A673 (cell line): ENCODE measurements at regions not wholly inside any gene's neighbourhood (a gene's known extent, or its start where the extent isn't known, plus 50 kb on each side); places are given as distances from the start of the nearest gene placed in this dataset.

Source experiments
- BruUV-seq: library from RNA; stranded (reverse); fragments of 400-500 nt; replicated peaks from 2 replicates; lab custom pipeline; 2021; lab: Mats Ljungman, UMichigan
- CTCF ChIA-PET: fragments of 300-600 bp; sonication (Branson Sonifier 250); formaldehyde crosslinking; loops from one replicate; lab custom pipeline; 2022; ENCODE audit warnings: antibody characterized with exemption; lab: Charles Lee
- POLR2A ChIA-PET: fragments of 300-600 bp; sonication (Branson Sonifier 250); formaldehyde crosslinking; loops from one replicate; lab custom pipeline; 2022; ENCODE audit warnings: antibody characterized with exemption; ENCODE audit not compliant: low non-redundant PET; lab: Charles Lee
- DNase-seq: peaks from one replicate; pipeline ENCODE4 v3.0.0-alpha.2; 2015; ENCODE audit warnings: low spot score
- H3K27ac ChIP-seq: fragments of 200-600 bp; sonication (generic); 2 replicates; pipeline ENCODE4 v1.5.1; 2016; ENCODE audit warnings: mixed run types, low read depth, mild to moderate bottlenecking, mixed read lengths, antibody characterized with exemption, low read length; ENCODE audit not compliant: poor library complexity, severe bottlenecking
- H3K27me3 ChIP-seq: fragments of 200-600 bp; sonication (generic); replicated peaks from 2 replicates; pipeline ENCODE4 v1.6.1; 2017; ENCODE audit warnings: mixed run types, low read depth, mild to moderate bottlenecking, mixed read lengths, antibody characterized with exemption, low read length; ENCODE audit not compliant: insufficient read depth, poor library complexity
- H3K36me3 ChIP-seq: fragments of 200-600 bp; sonication (generic); 2 replicates; pipeline ENCODE4 v1.6.1; 2016; ENCODE audit warnings: mixed run types, mild to moderate bottlenecking, mixed read lengths, antibody characterized with exemption, low read length; ENCODE audit not compliant: insufficient read depth, poor library complexity, severe bottlenecking
- H3K4me1 ChIP-seq: fragments of 200-600 bp; sonication (generic); 2 replicates; pipeline ENCODE4 v1.6.1; 2017; ENCODE audit warnings: mixed run types, mild to moderate bottlenecking, mixed read lengths, antibody characterized with exemption, low read length; ENCODE audit not compliant: insufficient read depth, poor library complexity, severe bottlenecking
- H3K4me3 ChIP-seq: fragments of 200-600 bp; sonication (generic); 2 replicates; pipeline ENCODE4 v1.5.1; 2016; ENCODE audit warnings: low read depth, mixed run types, mild to moderate bottlenecking, mixed read lengths, low read length; ENCODE audit not compliant: poor library complexity, severe bottlenecking
- H3K9me3 ChIP-seq: fragments of 200-600 bp; sonication (generic); 2 replicates; pipeline ENCODE4 v1.6.1; 2016; ENCODE audit warnings: mixed run types, low read depth, mild to moderate bottlenecking, mixed read lengths, antibody characterized with exemption, low read length; ENCODE audit not compliant: poor library complexity, severe bottlenecking
- CTCF ChIP-seq: fragments of 300-800, 200-600 bp; sonication (generic); conservative IDR thresholded peaks from 2 replicates; pipeline ENCODE4 v1.5.1; 2017; ENCODE audit warnings: low read depth, mild to moderate bottlenecking, antibody characterized with exemption, low read length, moderate library complexity, mixed read lengths
- EZH2 ChIP-seq: fragments of 200-600 bp; sonication (generic); IDR thresholded peaks from 2 replicates; pipeline ENCODE4 v1.6.1; 2017; ENCODE audit warnings: borderline replicate concordance, low read depth, mild to moderate bottlenecking, mixed read lengths, antibody characterized with exemption, low read length; ENCODE audit not compliant: poor library complexity, severe bottlenecking
- intact Hi-C: fragments of 100-400 bp; cut with micrococcal nuclease; formaldehyde crosslinking; loops from one replicate; pipeline ENCODE4 v1.10.0; 2022; ENCODE audit not compliant: unreplicated experiment

GRCh38 chr2:138956116-138956515 is 175.9 kb upstream of the NXPH2 start:
- DNase-seq, result no peak
- ChIA-PET POLR2A (no interaction called here), CTCF (interaction anchor here (0.6 kb wide), 1 partner anchor 111 kb away, joined by 5 read pairs; no protein-coding TSS in a partner anchor)
- H3K27ac ChIP-seq, result no peak overlapping the region
- H3K4me3 ChIP-seq, result no peak overlapping the region
- no TSS peak for BruUV-seq
- intact Hi-C loops, result no loop called here
- peaks cover 8% of the 10 kb centered on the region for H3K9me3 ChIP-seq
- H3K36me3 ChIP-seq, result no peaks in the 10 kb centered on the region
- H3K4me1 ChIP-seq, result peaks cover 11% of the 10 kb centered on the region
- H3K27me3 ChIP-seq, result no peaks in the 10 kb centered on the region
- TF ChIP-seq CTCF (no peak), EZH2 (no peak)

GRCh38 chr2:138950486-138950885 is 170.3 kb upstream of the NXPH2 start:
- peaks cover 17% of the 10 kb centered on the region for H3K4me1 ChIP-seq
- peaks cover 3% of the 10 kb centered on the region for H3K9me3 ChIP-seq
- intact Hi-C loops, result no loop called here
- DNase-seq, result no peak
- no peak for TF ChIP-seq EZH2
- TF ChIP-seq CTCF, result no peak
- no peak overlapping the region for H3K4me3 ChIP-seq
- no TSS peak for BruUV-seq
- H3K27me3 ChIP-seq, result no peaks in the 10 kb centered on the region
- H3K36me3 ChIP-seq, result no peaks in the 10 kb centered on the region
- CTCF ChIA-PET, result no interaction called here
- no peak overlapping the region for H3K27ac ChIP-seq
- POLR2A ChIA-PET, result no interaction called here

GRCh38 chr2:138949517-138949916 is 169.3 kb upstream of the NXPH2 start:
- H3K27ac ChIP-seq, result no peak overlapping the region
- no peaks in the 10 kb centered on the region for H3K36me3 ChIP-seq
- no peaks in the 10 kb centered on the region for H3K27me3 ChIP-seq
- H3K4me3 ChIP-seq, result no peak overlapping the region
- CTCF ChIA-PET, result no interaction called here
- peaks cover 17% of the 10 kb centered on the region for H3K4me1 ChIP-seq
- no peak for TF ChIP-seq EZH2
- TF ChIP-seq CTCF, result no peak
- H3K9me3 ChIP-seq, result no peaks in the 10 kb centered on the region
- peak; percentile 19 for DNase-seq
- POLR2A ChIA-PET, result no interaction called here
- intact Hi-C loops, result no loop called here
- no TSS peak for BruUV-seq
